ENCODE measurements at regions not wholly inside any gene's neighbourhood (a gene's known extent, or its start where the extent isn't known, plus 50 kb on each side); places are given as distances from the start of the nearest gene placed in this dataset.
"Not testable (repeated sequence)": the region's sequence is repeated elsewhere in the genome, so short reads cannot be mapped to it uniquely, and the experiment has no call there.

GRCh38 chr10:118901380-118901779 lies 128.1 kb upstream of the NANOS1 start:
- no peak for TF ChIP-seq CTCF (conservative IDR thresholded peaks at IDR 0.05)
- no peaks in the 10 kb centered on the region for H3K9me3 Mint-ChIP-seq
- Histone ChIP-seq H3K9me3 (ENCODE audit: control insufficient read depth, low read length) (no peaks in the 10 kb centered on the region), H3K27me3 (ENCODE audit: control insufficient read depth, insufficient read depth, low read length, poor library complexity, severe bottlenecking) (no peaks in the 10 kb centered on the region), H3K4me3 (ENCODE audit: low read length) (no peak overlapping the region), H3K9ac (ENCODE audit: extremely low read depth, low read length, poor library complexity, severe bottlenecking) (no peak overlapping the region), H3K36me3 (ENCODE audit: control insufficient read depth, insufficient read depth, low read length) (no peaks in the 10 kb centered on the region), H3K4me1 (ENCODE audit: control insufficient read depth, insufficient read depth, low read length) (no peaks in the 10 kb centered on the region), H3K27ac (ENCODE audit: low read depth, low read length) (no peak overlapping the region)
- H3K27me3 Mint-ChIP-seq (ENCODE audit: insufficient read depth) = peaks cover 1% of the 10 kb centered on the region
- WGBS, 2 experiments (ENCODE audit: insufficient coverage in 1 of 2, insufficient read length in 1 of 2) = 83% methylated on average over 4 of the region's 4 CpGs; no CpG with 5 or more reads in 1 of the 2 experiments
- no peaks in the 10 kb centered on the region for H3K4me1 Mint-ChIP-seq
- H3K27ac Mint-ChIP-seq = no peak overlapping the region
- no peaks in the 10 kb centered on the region for H3K36me3 Mint-ChIP-seq (ENCODE audit: low read depth)
- no peak for DNase-seq
- H3K4me3 Mint-ChIP-seq = no peak overlapping the region

- no peaks in the 10 kb centered on the region for H3K4me1 ChIP-seq (ENCODE audit: control insufficient read depth, insufficient read depth, low read length)
- Mint-ChIP-seq H3K4me1 (no peaks in the 10 kb centered on the region), H3K36me3 (ENCODE audit: low read depth) (no peaks in the 10 kb centered on the region), H3K27me3 (ENCODE audit: insufficient read depth) (peaks cover 1% of the 10 kb centered on the region), H3K27ac (no peak overlapping the region), H3K9me3 (no peaks in the 10 kb centered on the region), H3K4me3 (no peak overlapping the region)
- DNase-seq = no peak
- 91 to 93% methylated on average over 4 of the region's 4 CpGs for WGBS, 2 experiments (ENCODE audit: insufficient coverage in 1 of 2, insufficient read length in 1 of 2)
- no peaks in the 10 kb centered on the region for H3K27me3 ChIP-seq (ENCODE audit: control insufficient read depth, insufficient read depth, low read length, poor library complexity, severe bottlenecking)
- H3K9ac ChIP-seq (ENCODE audit: extremely low read depth, low read length, poor library complexity, severe bottlenecking) = no peak overlapping the region
- no peaks in the 10 kb centered on the region for H3K36me3 ChIP-seq (ENCODE audit: control insufficient read depth, insufficient read depth, low read length)
- H3K27ac ChIP-seq (ENCODE audit: low read depth, low read length) = no peak overlapping the region
- H3K9me3 ChIP-seq (ENCODE audit: control insufficient read depth, low read length) = no peaks in the 10 kb centered on the region
- H3K4me3 ChIP-seq (ENCODE audit: low read length) = no peak overlapping the region
- no peak for TF ChIP-seq CTCF (conservative IDR thresholded peaks at IDR 0.05)
Measured at GRCh38 chr10:118901906-118902305, 127.6 kb upstream of the NANOS1 start.

GRCh38 chr10:118902656-118903055 lies 126.9 kb upstream of the NANOS1 start:
- not testable (repeated sequence) for H3K9me3 Mint-ChIP-seq; H3K9me3 ChIP-seq (ENCODE audit: control insufficient read depth, low read length); H3K4me1 Mint-ChIP-seq; H3K36me3 ChIP-seq (ENCODE audit: control insufficient read depth, insufficient read depth, low read length); H3K4me1 ChIP-seq (ENCODE audit: control insufficient read depth, insufficient read depth, low read length); H3K27me3 Mint-ChIP-seq (ENCODE audit: insufficient read depth); H3K27me3 ChIP-seq (ENCODE audit: control insufficient read depth, insufficient read depth, low read length, poor library complexity, severe bottlenecking); H3K27ac ChIP-seq (ENCODE audit: low read depth, low read length); H3K9ac ChIP-seq (ENCODE audit: extremely low read depth, low read length, poor library complexity, severe bottlenecking); H3K27ac Mint-ChIP-seq; H3K4me3 ChIP-seq (ENCODE audit: low read length); H3K36me3 Mint-ChIP-seq (ENCODE audit: low read depth); DNase-seq; H3K4me3 Mint-ChIP-seq
- WGBS, 2 experiments (ENCODE audit: insufficient coverage in 1 of 2, insufficient read length in 1 of 2) = 95 to 100% methylated on average over 1 to 4 of the region's 5 CpGs

- no peaks in the 10 kb centered on the region for H3K9me3 Mint-ChIP-seq
- Histone ChIP-seq H3K36me3 (ENCODE audit: control insufficient read depth, insufficient read depth, low read length) (no peaks in the 10 kb centered on the region), H3K4me3 (ENCODE audit: low read length) (no peak overlapping the region), H3K27me3 (ENCODE audit: control insufficient read depth, insufficient read depth, low read length, poor library complexity, severe bottlenecking) (no peaks in the 10 kb centered on the region), H3K4me1 (ENCODE audit: control insufficient read depth, insufficient read depth, low read length) (no peaks in the 10 kb centered on the region), H3K9ac (ENCODE audit: extremely low read depth, low read length, poor library complexity, severe bottlenecking) (no peak overlapping the region), H3K9me3 (ENCODE audit: control insufficient read depth, low read length) (no peaks in the 10 kb centered on the region), H3K27ac (ENCODE audit: low read depth, low read length) (no peak overlapping the region)
- H3K4me3 Mint-ChIP-seq = no peak overlapping the region
- H3K4me1 Mint-ChIP-seq = no peaks in the 10 kb centered on the region
- TF ChIP-seq CTCF (conservative IDR thresholded peaks at IDR 0.05) = no peak
- no peaks in the 10 kb centered on the region for H3K36me3 Mint-ChIP-seq (ENCODE audit: low read depth)
- H3K27me3 Mint-ChIP-seq (ENCODE audit: insufficient read depth) = peaks cover 1% of the 10 kb centered on the region
- no peak overlapping the region for H3K27ac Mint-ChIP-seq
- WGBS, 2 experiments (ENCODE audit: insufficient coverage in 1 of 2, insufficient read length in 1 of 2) = 88 to 100% methylated on average over 1 to 4 of the region's 4 CpGs
- DNase-seq = no peak
Measured at GRCh38 chr10:118903251-118903650, 126.3 kb upstream of the NANOS1 start.

Data from endodermal cell (in vitro differentiated cells).